NOMO-1 treated with dmso at 0.1 percent for 144 hours (cell line): ENCODE measurements at regions not wholly inside any gene's neighbourhood (a gene's known extent, or its start where the extent isn't known, plus 50 kb on each side); places are given as distances from the start of the nearest gene placed in this dataset.
"Not testable (repeated sequence)": the region's sequence is repeated elsewhere in the genome, so short reads cannot be mapped to it uniquely, and the experiment has no call there.

Source experiments
- DNase-seq: peaks from one replicate; lab custom pipeline; 2025; ENCODE audit not compliant: unreplicated experiment; lab: John Stamatoyannopoulos, UW

GRCh38 chr6:135604035-135604860, 106.7 kb upstream of the AHI1 start:
- no peak for DNase-seq

- no peak for DNase-seq
These were observed 107.8 kb upstream of the AHI1 start for GRCh38 chr6:135605278-135605790.

- no peak for DNase-seq
These were observed 108.9 kb upstream of the AHI1 start for GRCh38 chr6:135606392-135606791.

- no peak for DNase-seq
These were observed 110.5 kb upstream of the AHI1 start for GRCh38 chr6:135608031-135608430.

GRCh38 chr6:135610192-135610591, 112.7 kb upstream of the AHI1 start:
- DNase-seq: not testable (repeated sequence)

- no peak for DNase-seq
These were observed 119.1 kb upstream of the AHI1 start for GRCh38 chr6:135616655-135617054.

- DNase-seq: no peak
These were observed 119.7 kb upstream of the AHI1 start for GRCh38 chr6:135617222-135617621.

GRCh38 chr6:135622081-135622480, 124.5 kb upstream of the AHI1 start:
- no peak for DNase-seq

- no peak for DNase-seq
These were observed 126.4 kb upstream of the AHI1 start for GRCh38 chr6:135623979-135624378.

- DNase-seq: no peak
These were observed 127.1 kb upstream of the AHI1 start for GRCh38 chr6:135624402-135625295.

GRCh38 chr6:135626001-135626400, 128.5 kb upstream of the AHI1 start:
- DNase-seq: not testable (repeated sequence)

GRCh38 chr6:135627092-135627715, 129.7 kb upstream of the AHI1 start:
- DNase-seq: no peak

GRCh38 chr6:135630789-135631376, 133.3 kb upstream of the AHI1 start:
- DNase-seq: no peak

GRCh38 chr6:135631821-135632220, 134.3 kb upstream of the AHI1 start:
- DNase-seq: no peak

- DNase-seq: no peak
These were observed 136.0 kb upstream of the AHI1 start for GRCh38 chr6:135633573-135633972.

- no peak for DNase-seq
These were observed 140.2 kb upstream of the AHI1 start for GRCh38 chr6:135637701-135638100.

- no peak for DNase-seq
These were observed 140.6 kb upstream of the AHI1 start for GRCh38 chr6:135638108-135638507.

- DNase-seq: no peak
These were observed 142.5 kb upstream of the AHI1 start for GRCh38 chr6:135640048-135640447.

GRCh38 chr6:135640449-135641111, 143.0 kb upstream of the AHI1 start:
- no peak for DNase-seq

GRCh38 chr6:135642912-135643311, 145.4 kb upstream of the AHI1 start:
- DNase-seq: no peak
